Umbilical cord (tissue), 1 donor: ENCODE measurements at regions not wholly inside any gene's neighbourhood (a gene's known extent, or its start where the extent isn't known, plus 50 kb on each side); places are given as distances from the start of the nearest gene placed in this dataset.
A peak's percentile ranks its signal among the peaks of the same experiment; 100 is the strongest.
"Not testable (repeated sequence)": the region's sequence is repeated elsewhere in the genome, so short reads cannot be mapped to it uniquely, and the experiment has no call there.

Experiments
- DNase-seq: peaks from one replicate; pipeline ENCODE4 v3.0.0-alpha.2; 2015; ENCODE audit warnings: low spot score

DNA sequence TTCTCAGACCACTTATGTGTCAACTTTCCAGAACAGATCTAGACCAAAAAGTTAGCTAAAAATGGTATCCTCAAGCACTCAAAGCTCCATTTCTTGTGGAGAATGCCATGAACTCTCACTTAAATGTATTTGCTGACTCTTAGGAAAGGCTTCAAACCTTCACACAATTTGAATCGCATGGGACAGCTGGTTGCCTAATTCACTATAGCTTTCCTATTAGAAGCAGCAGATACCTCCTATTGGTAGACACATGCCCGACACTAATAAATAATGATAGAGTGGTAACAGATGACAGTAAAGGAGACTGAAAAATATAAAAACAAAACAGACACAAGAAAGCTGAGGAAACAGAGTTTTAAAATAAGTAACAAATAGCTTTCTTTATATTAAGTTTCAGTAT lies 818.5 kb downstream of the XPNPEP1 start:
- no peak for DNase-seq

DNA sequence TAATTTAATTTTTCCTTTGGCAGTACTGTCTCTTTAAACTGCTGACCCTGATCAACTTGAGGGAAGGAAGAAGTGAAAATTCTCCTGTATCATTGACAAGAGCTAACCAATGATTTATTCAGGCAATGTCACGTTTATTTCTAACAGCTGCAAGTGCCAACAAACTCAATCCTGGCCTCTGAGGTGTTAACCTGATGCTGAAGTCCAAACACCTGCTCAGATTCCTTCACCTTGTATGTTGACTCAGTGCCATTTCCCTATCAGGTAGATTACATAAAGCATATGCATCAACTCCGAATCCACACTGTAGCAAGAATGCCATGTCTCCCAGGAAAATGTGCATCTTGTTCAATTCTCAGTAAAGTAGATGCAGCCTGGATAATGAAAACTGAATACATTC lies 820.0 kb downstream of the XPNPEP1 start:
- DNase-seq = no peak

- no peak for DNase-seq
Measured at GRCh38 chr10:109089779-109090178, 833.5 kb downstream of the XPNPEP1 start.

DNA sequence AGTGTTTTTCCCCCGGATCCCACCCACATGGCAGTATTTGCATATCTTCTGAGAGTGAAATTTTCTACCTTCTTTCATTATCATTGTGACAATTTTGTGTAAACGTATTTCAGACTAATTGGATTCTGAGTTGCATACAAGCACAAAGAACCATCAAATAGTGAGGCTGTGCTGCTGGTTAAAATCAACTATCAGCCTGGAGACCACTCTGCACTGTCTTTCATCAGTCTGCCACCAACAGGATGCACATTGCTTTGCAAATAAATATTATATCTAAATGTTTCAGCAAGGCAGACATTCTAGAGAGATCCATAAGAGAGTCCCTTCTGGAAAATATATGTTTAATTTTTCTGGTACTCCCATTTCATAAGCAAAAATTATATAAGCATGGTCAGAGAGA lies 851.8 kb downstream of the XPNPEP1 start:
- DNase-seq = no peak

DNA sequence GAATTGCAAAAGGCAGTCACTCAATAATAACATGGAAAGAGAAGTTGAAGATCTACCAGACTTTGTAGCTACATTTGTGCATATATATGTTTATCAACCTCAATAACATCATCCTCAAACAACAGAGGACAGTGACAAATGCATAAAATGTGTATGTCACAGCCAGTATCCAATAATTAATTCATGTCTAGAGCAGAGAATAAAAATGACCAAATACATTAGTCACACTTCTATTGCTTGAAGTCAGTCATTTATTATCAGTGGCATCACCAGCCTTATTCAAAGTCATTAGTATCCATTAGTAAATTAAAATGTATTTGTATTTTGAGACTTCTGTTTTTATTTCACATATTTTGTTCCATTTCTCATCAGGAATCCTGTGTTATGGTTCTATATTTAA lies 852.8 kb downstream of the XPNPEP1 start:
- no peak for DNase-seq

GRCh38 chr10:109067031-109067430 lies 856.3 kb downstream of the XPNPEP1 start:
- no peak for DNase-seq

DNA sequence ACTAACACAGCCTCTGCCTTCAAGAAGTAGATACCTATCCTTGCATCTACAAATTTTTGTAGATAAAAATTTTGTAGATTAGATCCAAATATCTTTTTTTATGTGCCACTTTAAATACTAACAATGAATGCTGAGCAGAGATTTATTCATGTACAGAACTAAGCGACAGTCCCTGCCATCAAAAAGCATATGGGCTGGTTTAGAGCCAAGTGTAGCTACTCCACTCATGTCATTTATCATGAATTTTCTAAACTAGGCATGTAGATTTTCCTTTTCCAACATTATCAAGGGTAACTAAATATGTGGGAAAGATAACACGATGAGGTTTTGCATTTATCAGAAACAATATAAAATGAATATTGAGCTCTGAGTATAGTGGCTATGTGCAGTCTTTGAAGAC lies 857.5 kb downstream of the XPNPEP1 start:
- no peak for DNase-seq

GRCh38 chr10:109062371-109062770 lies 860.9 kb downstream of the XPNPEP1 start:
- no peak for DNase-seq

GRCh38 chr10:109055243-109055642 lies 868.1 kb downstream of the XPNPEP1 start:
- DNase-seq = no peak

DNA sequence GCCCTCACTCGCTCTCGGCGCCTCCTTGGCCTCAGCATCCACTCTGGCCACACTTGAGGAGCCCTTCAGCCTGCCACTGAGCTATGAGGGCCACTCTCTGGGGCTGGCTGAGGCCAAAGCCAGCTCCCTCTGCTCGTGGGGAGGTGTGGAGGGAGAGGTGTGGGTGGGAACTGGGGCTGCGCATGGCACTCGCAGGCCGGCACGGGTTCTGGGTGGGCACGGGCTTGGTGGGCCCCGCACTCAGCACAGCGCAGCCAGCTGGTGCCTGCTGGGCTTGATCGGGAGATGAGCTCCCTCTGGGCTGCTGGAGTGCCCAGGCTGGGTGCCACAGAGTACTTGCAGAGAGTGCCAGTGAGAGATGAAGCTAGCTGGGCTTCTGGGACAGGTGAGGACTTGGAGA lies 875.5 kb downstream of the XPNPEP1 start:
- no peak for DNase-seq

GRCh38 chr10:109046427-109046826 lies 876.9 kb downstream of the XPNPEP1 start:
- DNase-seq = not testable (repeated sequence)

- no peak for DNase-seq
Measured at GRCh38 chr10:109040622-109041021, 882.7 kb downstream of the XPNPEP1 start.

- no peak for DNase-seq
Measured at GRCh38 chr10:109037978-109038377, 885.3 kb downstream of the XPNPEP1 start.

- DNase-seq = no peak
Measured at GRCh38 chr10:109030581-109031210, 892.6 kb downstream of the XPNPEP1 start.

DNA sequence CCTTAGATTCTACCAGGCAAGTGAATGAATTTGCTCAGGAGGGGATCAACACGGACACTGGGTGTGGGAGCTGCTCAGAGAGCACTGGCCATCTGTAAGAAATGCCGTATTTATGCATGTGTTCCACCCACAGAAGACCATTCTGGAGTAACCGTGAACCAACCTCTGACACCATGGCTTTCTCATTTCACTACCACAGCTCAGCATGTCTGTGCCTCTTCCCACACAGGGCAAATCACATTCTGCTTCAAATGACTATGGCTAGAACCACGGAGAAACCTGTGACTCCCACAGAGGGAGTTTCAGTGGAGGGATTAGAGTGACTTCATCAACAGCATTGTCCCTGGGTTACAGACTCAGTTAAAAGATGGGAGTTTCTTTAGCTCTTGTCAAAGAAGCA lies 893.4 kb downstream of the XPNPEP1 start:
- no peak for DNase-seq

GRCh38 chr10:109027534-109028185 lies 895.7 kb downstream of the XPNPEP1 start:
- peak; percentile 3 for DNase-seq

DNA sequence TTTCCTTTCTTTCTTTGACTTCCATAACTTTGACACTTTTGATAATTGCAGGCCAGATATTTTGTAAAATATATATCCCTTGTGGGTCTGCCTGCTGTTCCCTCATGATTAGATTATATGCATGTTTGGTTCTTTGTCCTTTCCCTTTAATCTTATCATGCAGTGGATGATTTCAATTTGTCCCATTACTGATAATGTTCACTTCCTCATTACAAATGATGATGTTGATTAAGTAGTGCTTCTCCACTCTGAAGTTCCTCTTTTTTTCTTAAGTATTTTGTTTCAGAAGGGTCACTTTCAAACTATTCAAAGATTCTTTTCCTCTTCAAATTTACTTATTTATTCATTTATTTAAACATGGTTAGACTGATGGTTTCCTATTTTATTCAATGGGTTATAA lies 898.1 kb downstream of the XPNPEP1 start:
- no peak for DNase-seq

- DNase-seq = no peak
Measured at GRCh38 chr10:109022417-109023049, 900.8 kb downstream of the XPNPEP1 start.

DNA sequence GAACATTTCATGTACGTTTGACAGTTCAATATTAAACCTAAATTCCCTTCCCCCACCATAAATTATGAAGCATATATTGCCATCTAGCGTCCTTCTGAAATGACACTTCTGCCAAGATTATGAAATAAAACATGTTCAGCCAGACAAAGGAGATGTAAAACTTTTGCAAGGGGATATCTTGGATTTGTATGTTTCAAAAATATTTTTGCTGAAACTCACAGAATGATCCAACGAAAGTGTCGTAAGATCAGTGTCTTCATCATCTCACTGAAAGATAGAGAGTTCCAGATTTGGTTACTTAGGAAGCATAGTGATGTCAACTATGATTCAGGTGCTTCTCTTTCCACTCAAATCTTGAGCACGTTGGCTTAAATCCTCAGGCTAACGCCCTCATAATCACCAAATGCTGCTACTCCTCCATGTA lies 904.3 kb downstream of the XPNPEP1 start:
- peak; percentile 64 for DNase-seq

DNA sequence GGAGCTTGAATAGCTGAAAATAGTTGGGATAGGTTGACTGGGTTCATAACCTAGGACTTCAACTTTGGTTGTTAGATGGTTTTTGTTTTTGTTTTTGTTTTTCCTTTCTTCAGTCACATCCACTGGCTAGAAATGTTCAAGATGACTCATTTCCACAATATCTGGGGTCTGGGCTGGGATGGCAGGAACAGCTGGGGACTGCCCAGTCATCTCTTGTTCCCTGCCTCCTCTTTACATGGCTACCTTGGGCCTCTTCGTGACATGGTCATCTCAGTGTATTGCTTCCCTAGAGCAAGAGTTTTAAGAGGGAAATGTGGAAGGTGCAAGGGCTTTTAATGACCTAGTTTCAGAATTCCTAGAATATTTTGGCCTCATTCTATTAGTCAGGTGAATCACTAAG lies 915.8 kb downstream of the XPNPEP1 start:
- DNase-seq = no peak

- no peak for DNase-seq
Measured at GRCh38 chr10:108990441-108990840, 932.9 kb downstream of the XPNPEP1 start.

- DNase-seq = peak; percentile 5
Measured at GRCh38 chr10:108989976-108990375, 933.3 kb downstream of the XPNPEP1 start.

DNA sequence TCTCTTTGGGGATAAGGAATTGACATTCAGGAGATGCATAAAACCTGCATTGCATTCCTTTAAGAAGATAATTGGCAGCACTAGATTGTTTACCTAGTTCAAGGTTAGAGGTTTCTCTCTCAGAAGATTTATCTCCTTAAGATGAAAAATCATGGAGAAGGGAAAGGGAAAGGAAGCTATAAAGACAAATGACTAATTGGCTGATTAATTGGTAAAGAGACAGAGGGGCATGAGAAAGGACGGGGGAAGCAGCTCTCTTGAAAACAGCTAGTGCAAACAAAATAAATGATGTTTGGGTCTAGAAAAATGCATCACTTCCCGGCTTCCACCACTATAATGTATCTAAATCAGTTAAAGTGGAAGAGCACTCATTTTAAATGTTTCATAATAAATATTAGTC lies 941.2 kb downstream of the XPNPEP1 start:
- DNase-seq = no peak
